SIG-M5 treated with dmso at 0.1 percent for 504 hours (cell line): ENCODE measurements at regions not wholly inside any gene's neighbourhood (a gene's known extent, or its start where the extent isn't known, plus 50 kb on each side); places are given as distances from the start of the nearest gene placed in this dataset.

Source experiments
- DNase-seq: peaks from one replicate; lab custom pipeline; 2025; ENCODE audit not compliant: unreplicated experiment; lab: John Stamatoyannopoulos, UW

- no peak for DNase-seq
Observed at GRCh38 chr12:85733221-85733840, 102.9 kb downstream of the RASSF9 start.

- no peak for DNase-seq
Observed at GRCh38 chr12:85733984-85734383, 102.2 kb downstream of the RASSF9 start.

GRCh38 chr12:85740186-85740585, 96.0 kb downstream of the RASSF9 start:
- no peak for DNase-seq

GRCh38 chr12:85741046-85741445, 95.2 kb downstream of the RASSF9 start:
- no peak for DNase-seq

- DNase-seq = no peak
Observed at GRCh38 chr12:85747941-85748495, 88.2 kb downstream of the RASSF9 start.
